SK-N-SH treated with all-trans-retinoic acid at 6 μM for 48 hours (cell line): ENCODE measurements at regions not wholly inside any gene's neighbourhood (a gene's known extent, or its start where the extent isn't known, plus 50 kb on each side); places are given as distances from the start of the nearest gene placed in this dataset.

Experiments
- ATAC-seq: fragments of 200-7000 bp; cut with Tn5 transposase; 3 replicates; pipeline ENCODE4 v1.9.1; 2020; ENCODE audit warnings: mild to moderate bottlenecking, moderate library complexity
- ARNTL ChIP-seq: fragments of 450-650 bp; formaldehyde crosslinking; IDR thresholded peaks from 2 replicates; pipeline ENCODE4 v1.5.0; 2020; ENCODE audit warnings: low read depth, mild to moderate bottlenecking, moderate library complexity, borderline replicate concordance
- CSDC2 ChIP-seq: fragments of 250-450 bp; sonication (Bioruptor Pico); IDR thresholded peaks from 2 replicates; pipeline ENCODE4 v1.5.0; 2020; ENCODE audit warnings: mild to moderate bottlenecking, moderate library complexity
- ESRRG ChIP-seq: fragments of 250-450 bp; sonication (Bioruptor Pico); IDR thresholded peaks from 2 replicates; pipeline ENCODE4 v1.6.1; 2021; ENCODE audit warnings: mild to moderate bottlenecking
- GLIS3 ChIP-seq: fragments of 250-450 bp; sonication (Bioruptor Pico); IDR thresholded peaks from 2 replicates; pipeline ENCODE4 v1.5.0; 2020; ENCODE audit warnings: mild to moderate bottlenecking, moderate library complexity
- ISL1 ChIP-seq: fragments of 250-450 bp; sonication (Bioruptor Pico); IDR thresholded peaks from 2 replicates; pipeline ENCODE4 v2.1.2; 2022; ENCODE audit warnings: mild to moderate bottlenecking, moderate library complexity
- OSR1 ChIP-seq: fragments of 250-450 bp; sonication (Bioruptor Pico); IDR thresholded peaks from 2 replicates; pipeline ENCODE4 v1.8.0; 2022; ENCODE audit warnings: moderate library complexity, mild to moderate bottlenecking, inconsistent platforms
- PPARA ChIP-seq: fragments of 250-450 bp; sonication (Bioruptor Pico); IDR thresholded peaks from 2 replicates; pipeline ENCODE4 v1.5.0; 2020; ENCODE audit warnings: mild to moderate bottlenecking, borderline replicate concordance
- SNAI2 ChIP-seq: fragments of 250-450 bp; sonication (Bioruptor Pico); IDR thresholded peaks from 2 replicates; pipeline ENCODE4 v1.5.0; 2020; ENCODE audit warnings: mild to moderate bottlenecking, moderate library complexity
- TCF4 ChIP-seq: fragments of 250-450 bp; sonication (Bioruptor Pico); IDR thresholded peaks from 2 replicates; pipeline ENCODE4 v1.8.0; 2021; ENCODE audit warnings: mild to moderate bottlenecking, moderate library complexity, borderline replicate concordance
- TOX ChIP-seq: fragments of 250-450 bp; sonication (Bioruptor Pico); IDR thresholded peaks from 2 replicates; pipeline ENCODE4 v1.8.0; 2021; ENCODE audit warnings: mild to moderate bottlenecking, moderate library complexity, borderline replicate concordance
- ZC3H10 ChIP-seq: fragments of 250-450 bp; sonication (Bioruptor Pico); IDR thresholded peaks from 2 replicates; pipeline ENCODE4 v1.5.1; 2021; ENCODE audit warnings: mild to moderate bottlenecking, moderate library complexity
- ZFP30 ChIP-seq: fragments of 450-650 bp; formaldehyde crosslinking; IDR thresholded peaks from 2 replicates; pipeline ENCODE4 v1.5.0; 2022; ENCODE audit warnings: mild to moderate bottlenecking, moderate library complexity
- ZNF70 ChIP-seq: fragments of 450-650 bp; formaldehyde crosslinking; IDR thresholded peaks from 2 replicates; pipeline ENCODE4 v1.5.0; 2020; ENCODE audit warnings: mild to moderate bottlenecking, moderate library complexity
- ZNF8 ChIP-seq: fragments of 450-650 bp; formaldehyde crosslinking; IDR thresholded peaks from 2 replicates; pipeline ENCODE4 v1.5.0; 2020; ENCODE audit warnings: mild to moderate bottlenecking, moderate library complexity
- TF ChIP-seq, protein P1 (sequence below): fragments of 250-450 bp; sonication (Bioruptor Pico); IDR thresholded peaks from 2 replicates; pipeline ENCODE4 v1.5.0; 2020; ENCODE audit warnings: mild to moderate bottlenecking, moderate library complexity
- TF ChIP-seq, protein P2 (sequence below): fragments of 250-450 bp; sonication (Bioruptor Pico); IDR thresholded peaks from 2 replicates; pipeline ENCODE4 v1.5.1; 2020; ENCODE audit warnings: low read depth, mild to moderate bottlenecking, moderate library complexity
- TF ChIP-seq, protein P3 (sequence below): fragments of 250-450 bp; sonication (Bioruptor Pico); IDR thresholded peaks from 2 replicates; pipeline ENCODE4 v1.8.0; 2021; ENCODE audit warnings: low read depth, mild to moderate bottlenecking, moderate library complexity, borderline replicate concordance
- TF ChIP-seq, protein P4 (sequence below): fragments of 250-450 bp; sonication (Bioruptor Pico); IDR thresholded peaks from 2 replicates; pipeline ENCODE4 v1.8.0; 2020; ENCODE audit warnings: mild to moderate bottlenecking, moderate library complexity, borderline replicate concordance
- TF ChIP-seq, protein P5 (sequence below): fragments of 250-450 bp; sonication (Bioruptor Pico); IDR thresholded peaks from 2 replicates; pipeline ENCODE4 v1.5.1; 2021; ENCODE audit warnings: mild to moderate bottlenecking, moderate library complexity

DNA sequence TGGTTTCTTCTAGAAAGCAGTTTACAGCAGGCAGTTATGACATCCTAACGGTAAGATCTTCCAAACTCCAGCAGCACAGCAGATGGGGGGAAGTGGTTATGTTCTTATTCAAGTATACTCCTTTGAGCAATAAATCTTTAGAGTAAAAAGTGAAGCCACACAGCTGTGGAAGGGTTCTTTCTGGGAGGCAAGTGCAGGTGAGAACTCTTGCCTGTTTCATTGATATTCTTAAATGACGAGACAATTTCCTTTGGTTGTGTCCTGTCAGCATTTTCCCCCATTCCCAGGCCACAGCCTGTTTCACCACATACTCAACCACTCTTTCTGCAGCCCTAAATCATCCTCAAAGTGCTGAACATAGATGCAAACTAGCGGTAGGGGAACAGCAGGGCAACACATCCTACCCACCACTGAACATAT, 207.3 kb upstream of the MTNR1B start:
- TF ChIP-seq TOX (CRISPR knock-in tag), result no peak
- TF ChIP-seq SNAI2 (CRISPR knock-in tag), result no peak
- ATAC-seq, result no peak

DNA sequence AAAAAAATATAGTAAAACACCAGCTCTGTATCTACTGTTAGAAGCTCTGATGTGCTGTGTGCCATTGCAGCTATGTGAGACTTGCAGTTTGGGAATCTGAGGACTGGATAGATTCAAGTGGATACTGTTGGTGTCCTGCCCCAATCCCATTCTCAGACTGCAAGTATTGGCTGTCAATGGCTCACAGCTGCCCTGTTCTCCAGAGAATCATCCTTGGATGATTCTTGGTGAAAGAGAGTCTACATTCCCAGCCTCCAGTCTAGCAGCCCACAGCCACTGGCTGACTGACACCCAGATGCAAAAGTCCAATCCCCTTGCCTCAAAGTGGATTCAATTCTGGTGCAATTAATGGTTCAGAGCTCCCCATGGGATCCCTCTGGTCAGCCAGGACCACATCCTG, 206.1 kb upstream of the MTNR1B start:
- no peak for TF ChIP-seq ZC3H10 (CRISPR knock-in tag)
- TF ChIP-seq TOX (CRISPR knock-in tag), result no peak
- no peak for TF ChIP-seq ZNF8
- TF ChIP-seq, protein P1, sequence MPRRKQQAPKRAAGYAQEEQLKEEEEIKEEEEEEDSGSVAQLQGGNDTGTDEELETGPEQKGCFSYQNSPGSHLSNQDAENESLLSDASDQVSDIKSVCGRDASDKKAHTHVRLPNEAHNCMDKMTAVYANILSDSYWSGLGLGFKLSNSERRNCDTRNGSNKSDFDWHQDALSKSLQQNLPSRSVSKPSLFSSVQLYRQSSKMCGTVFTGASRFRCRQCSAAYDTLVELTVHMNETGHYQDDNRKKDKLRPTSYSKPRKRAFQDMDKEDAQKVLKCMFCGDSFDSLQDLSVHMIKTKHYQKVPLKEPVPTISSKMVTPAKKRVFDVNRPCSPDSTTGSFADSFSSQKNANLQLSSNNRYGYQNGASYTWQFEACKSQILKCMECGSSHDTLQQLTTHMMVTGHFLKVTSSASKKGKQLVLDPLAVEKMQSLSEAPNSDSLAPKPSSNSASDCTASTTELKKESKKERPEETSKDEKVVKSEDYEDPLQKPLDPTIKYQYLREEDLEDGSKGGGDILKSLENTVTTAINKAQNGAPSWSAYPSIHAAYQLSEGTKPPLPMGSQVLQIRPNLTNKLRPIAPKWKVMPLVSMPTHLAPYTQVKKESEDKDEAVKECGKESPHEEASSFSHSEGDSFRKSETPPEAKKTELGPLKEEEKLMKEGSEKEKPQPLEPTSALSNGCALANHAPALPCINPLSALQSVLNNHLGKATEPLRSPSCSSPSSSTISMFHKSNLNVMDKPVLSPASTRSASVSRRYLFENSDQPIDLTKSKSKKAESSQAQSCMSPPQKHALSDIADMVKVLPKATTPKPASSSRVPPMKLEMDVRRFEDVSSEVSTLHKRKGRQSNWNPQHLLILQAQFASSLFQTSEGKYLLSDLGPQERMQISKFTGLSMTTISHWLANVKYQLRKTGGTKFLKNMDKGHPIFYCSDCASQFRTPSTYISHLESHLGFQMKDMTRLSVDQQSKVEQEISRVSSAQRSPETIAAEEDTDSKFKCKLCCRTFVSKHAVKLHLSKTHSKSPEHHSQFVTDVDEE (CRISPR knock-in tag), result no peak
- TF ChIP-seq ARNTL (CRISPR knock-in tag), result no peak
- no peak for TF ChIP-seq ISL1 (CRISPR knock-in tag)
- no peak for TF ChIP-seq GLIS3 (CRISPR knock-in tag)
- no peak for TF ChIP-seq ESRRG
- TF ChIP-seq PPARA (CRISPR knock-in tag), result no peak
- ATAC-seq, result no peak

DNA sequence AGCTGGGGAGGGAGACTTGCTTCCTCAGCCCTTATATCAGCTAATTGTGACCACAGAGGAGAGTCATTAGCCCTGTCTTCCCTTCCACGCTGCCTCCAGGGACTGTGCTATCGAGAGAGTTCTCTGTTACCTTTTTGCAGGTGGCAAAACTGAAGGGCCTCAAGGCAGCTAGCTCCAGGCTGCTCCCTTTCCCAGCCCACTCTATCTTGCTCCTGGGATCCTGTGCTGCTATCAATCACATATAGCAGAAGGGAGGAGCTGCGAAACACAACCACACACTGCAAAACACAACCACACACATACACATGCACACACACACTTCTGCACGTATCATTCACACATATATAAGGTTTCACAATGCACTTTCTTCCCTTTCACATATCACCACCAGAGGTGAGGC, 205.3 kb upstream of the MTNR1B start:
- TF ChIP-seq SNAI2 (CRISPR knock-in tag), result no peak
- no peak for TF ChIP-seq TOX (CRISPR knock-in tag)
- TF ChIP-seq, protein P2, sequence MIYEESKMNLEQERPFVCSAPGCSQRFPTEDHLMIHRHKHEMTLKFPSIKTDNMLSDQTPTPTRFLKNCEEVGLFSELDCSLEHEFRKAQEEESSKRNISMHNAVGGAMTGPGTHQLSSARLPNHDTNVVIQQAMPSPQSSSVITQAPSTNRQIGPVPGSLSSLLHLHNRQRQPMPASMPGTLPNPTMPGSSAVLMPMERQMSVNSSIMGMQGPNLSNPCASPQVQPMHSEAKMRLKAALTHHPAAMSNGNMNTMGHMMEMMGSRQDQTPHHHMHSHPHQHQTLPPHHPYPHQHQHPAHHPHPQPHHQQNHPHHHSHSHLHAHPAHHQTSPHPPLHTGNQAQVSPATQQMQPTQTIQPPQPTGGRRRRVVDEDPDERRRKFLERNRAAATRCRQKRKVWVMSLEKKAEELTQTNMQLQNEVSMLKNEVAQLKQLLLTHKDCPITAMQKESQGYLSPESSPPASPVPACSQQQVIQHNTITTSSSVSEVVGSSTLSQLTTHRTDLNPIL (CRISPR knock-in tag), result no peak
- TF ChIP-seq, protein P3, sequence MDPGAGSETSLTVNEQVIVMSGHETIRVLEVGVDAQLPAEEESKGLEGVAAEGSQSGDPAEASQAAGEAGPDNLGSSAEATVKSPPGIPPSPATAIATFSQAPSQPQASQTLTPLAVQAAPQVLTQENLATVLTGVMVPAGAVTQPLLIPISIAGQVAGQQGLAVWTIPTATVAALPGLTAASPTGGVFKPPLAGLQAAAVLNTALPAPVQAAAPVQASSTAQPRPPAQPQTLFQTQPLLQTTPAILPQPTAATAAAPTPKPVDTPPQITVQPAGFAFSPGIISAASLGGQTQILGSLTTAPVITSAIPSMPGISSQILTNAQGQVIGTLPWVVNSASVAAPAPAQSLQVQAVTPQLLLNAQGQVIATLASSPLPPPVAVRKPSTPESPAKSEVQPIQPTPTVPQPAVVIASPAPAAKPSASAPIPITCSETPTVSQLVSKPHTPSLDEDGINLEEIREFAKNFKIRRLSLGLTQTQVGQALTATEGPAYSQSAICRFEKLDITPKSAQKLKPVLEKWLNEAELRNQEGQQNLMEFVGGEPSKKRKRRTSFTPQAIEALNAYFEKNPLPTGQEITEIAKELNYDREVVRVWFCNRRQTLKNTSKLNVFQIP (CRISPR knock-in tag), result no peak
- TF ChIP-seq, all 23 proteins: peak for 0
- no peak for ATAC-seq

DNA sequence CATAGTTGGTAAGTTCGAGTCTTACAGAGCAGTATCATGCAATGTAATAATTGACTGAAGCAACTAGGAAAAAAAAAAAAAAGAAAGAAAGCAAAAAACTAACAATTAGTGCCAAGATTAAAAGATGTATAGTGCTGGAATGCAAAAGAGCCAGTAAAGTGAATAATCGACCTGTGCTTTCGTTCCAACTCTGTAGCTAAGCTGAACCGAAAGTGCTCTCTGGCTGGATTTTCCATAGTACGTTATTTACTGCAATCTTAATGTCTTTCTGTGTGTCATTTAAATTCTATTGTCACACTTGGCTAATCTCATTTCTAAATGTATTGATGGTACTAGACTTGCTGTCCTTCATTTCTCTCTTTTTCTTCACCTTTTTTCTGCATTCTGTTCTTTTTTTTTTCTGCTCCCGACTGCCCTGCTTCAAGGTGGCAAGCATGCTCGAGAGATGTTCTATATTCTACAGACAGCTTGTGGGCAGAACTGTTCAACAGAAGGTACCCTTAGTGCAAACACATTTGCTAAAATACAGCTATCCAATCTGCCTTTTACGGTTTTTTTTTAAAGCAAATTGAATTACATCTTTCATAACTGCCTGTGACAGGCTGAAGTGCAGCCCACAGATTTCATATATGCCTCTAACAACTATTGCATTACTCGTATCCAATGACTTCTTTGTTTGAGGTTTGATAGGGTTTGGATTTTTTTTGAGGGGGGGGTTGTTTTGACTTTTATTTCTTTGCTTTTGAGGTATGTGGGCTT, 204.2 kb upstream of the MTNR1B start:
- no peak for ATAC-seq
- no peak for TF ChIP-seq ZFP30 (CRISPR knock-in tag)

DNA sequence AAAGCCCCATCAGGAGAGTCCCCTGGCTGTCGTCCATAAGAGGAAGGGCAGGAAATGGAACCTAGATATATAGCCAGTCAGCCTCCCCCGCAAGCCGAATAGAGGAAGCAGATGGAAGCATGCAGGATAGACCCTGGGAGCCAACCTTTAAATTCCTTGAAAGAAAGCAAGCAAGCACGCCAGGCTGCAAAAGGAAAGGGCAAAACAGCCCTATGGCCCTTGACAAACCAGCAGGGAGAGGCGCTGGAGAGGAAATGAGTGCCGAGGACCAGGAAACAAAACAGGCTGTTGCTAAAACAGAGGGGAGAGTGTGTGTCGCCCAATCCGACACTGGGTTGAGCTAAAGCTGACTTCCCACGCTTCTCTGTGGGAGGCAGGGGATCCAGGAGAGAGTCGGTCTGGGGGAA, 203.5 kb upstream of the MTNR1B start:
- ATAC-seq, result no peak
- TF ChIP-seq PPARA (CRISPR knock-in tag), result no peak
- TF ChIP-seq ARNTL (CRISPR knock-in tag), result no peak
- TF ChIP-seq, protein P4, sequence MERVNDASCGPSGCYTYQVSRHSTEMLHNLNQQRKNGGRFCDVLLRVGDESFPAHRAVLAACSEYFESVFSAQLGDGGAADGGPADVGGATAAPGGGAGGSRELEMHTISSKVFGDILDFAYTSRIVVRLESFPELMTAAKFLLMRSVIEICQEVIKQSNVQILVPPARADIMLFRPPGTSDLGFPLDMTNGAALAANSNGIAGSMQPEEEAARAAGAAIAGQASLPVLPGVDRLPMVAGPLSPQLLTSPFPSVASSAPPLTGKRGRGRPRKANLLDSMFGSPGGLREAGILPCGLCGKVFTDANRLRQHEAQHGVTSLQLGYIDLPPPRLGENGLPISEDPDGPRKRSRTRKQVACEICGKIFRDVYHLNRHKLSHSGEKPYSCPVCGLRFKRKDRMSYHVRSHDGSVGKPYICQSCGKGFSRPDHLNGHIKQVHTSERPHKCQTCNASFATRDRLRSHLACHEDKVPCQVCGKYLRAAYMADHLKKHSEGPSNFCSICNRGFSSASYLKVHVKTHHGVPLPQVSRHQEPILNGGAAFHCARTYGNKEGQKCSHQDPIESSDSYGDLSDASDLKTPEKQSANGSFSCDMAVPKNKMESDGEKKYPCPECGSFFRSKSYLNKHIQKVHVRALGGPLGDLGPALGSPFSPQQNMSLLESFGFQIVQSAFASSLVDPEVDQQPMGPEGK (CRISPR knock-in tag), result no peak
- TF ChIP-seq TCF4, result no peak
- TF ChIP-seq, protein P5, sequence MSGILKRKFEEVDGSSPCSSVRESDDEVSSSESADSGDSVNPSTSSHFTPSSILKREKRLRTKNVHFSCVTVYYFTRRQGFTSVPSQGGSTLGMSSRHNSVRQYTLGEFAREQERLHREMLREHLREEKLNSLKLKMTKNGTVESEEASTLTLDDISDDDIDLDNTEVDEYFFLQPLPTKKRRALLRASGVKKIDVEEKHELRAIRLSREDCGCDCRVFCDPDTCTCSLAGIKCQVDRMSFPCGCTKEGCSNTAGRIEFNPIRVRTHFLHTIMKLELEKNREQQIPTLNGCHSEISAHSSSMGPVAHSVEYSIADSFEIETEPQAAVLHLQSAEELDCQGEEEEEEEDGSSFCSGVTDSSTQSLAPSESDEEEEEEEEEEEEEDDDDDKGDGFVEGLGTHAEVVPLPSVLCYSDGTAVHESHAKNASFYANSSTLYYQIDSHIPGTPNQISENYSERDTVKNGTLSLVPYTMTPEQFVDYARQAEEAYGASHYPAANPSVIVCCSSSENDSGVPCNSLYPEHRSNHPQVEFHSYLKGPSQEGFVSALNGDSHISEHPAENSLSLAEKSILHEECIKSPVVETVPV (CRISPR knock-in tag), result no peak
- no peak for TF ChIP-seq ISL1 (CRISPR knock-in tag)
- no peak for TF ChIP-seq TOX (CRISPR knock-in tag)
- TF ChIP-seq ZC3H10 (CRISPR knock-in tag), result no peak
- no peak for TF ChIP-seq CSDC2 (CRISPR knock-in tag)
- no peak for TF ChIP-seq ZNF70 (CRISPR knock-in tag)
- no peak for TF ChIP-seq GLIS3 (CRISPR knock-in tag)
- no peak for TF ChIP-seq ZNF8
- TF ChIP-seq ZFP30 (CRISPR knock-in tag), result no peak
- no peak for TF ChIP-seq ESRRG
- TF ChIP-seq OSR1 (CRISPR knock-in tag), result no peak
- TF ChIP-seq, protein P3 (CRISPR knock-in tag), result no peak
